Vagina (tissue), 2 donors: ENCODE measurements at regions not wholly inside any gene's neighbourhood (a gene's known extent, or its start where the extent isn't known, plus 50 kb on each side); places are given as distances from the start of the nearest gene placed in this dataset.
"Not testable (repeated sequence)": the region's sequence is repeated elsewhere in the genome, so short reads cannot be mapped to it uniquely, and the experiment has no call there.

Experiments
- POLR2A ChIP-seq, 2 donors: fragments of 450-650 bp; IDR thresholded peaks; one replicate each; pipeline ENCODE4 v1.6.1; 2017; ENCODE audit warnings: antibody characterized with exemption in 2 of 2, mild to moderate bottlenecking in 2 of 2, moderate library complexity in 2 of 2
- POLR2AphosphoS5 ChIP-seq, 2 donors: sonication (generic); formaldehyde crosslinking; IDR thresholded peaks; one replicate each; pipeline ENCODE4 v1.9.0; 2017; ENCODE audit warnings: antibody characterized with exemption in 2 of 2, mild to moderate bottlenecking in 2 of 2, low read depth in 1 of 2; ENCODE audit not compliant: insufficient read depth in 1 of 2
- TF ChIP-seq, protein P1 (sequence below), 3 experiments: fragments of 450-650 bp in 2 of 3; fragments of 200-600 bp in 1 of 3; sonication (generic) in 1 of 3; IDR thresholded peaks; one replicate each; pipeline ENCODE4 v1.5.1; 2017 to 2019; ENCODE audit warnings: antibody characterized with exemption in 3 of 3, mild to moderate bottlenecking in 2 of 3, moderate library complexity in 2 of 3

DNA sequence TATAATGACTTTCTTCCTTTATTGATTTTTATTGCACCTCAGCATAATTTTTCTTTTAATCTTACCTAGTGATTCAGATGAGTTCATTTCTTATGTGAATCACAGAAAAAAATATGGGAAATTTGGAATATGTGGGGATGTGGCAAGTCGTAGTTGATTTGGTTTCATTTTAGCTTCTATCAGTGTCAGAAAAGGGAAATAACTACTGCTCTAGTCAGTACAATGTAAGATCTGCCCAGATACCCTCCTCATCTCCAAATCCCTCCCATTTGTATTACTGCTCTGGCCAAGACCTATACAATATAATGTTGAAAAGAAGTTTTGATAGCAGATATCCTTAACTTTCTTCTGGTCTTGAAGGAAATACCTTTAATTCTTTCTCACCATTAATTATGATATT, 61.9 kb upstream of the TRIM77 start:
- TF ChIP-seq POLR2AphosphoS5 (IDR thresholded peaks at IDR 0.05; ENCODE audit: insufficient read depth in 1 of 2, low read depth in 1 of 2); POLR2A (IDR thresholded peaks at IDR 0.05): not testable (repeated sequence)
- TF ChIP-seq, protein P1, sequence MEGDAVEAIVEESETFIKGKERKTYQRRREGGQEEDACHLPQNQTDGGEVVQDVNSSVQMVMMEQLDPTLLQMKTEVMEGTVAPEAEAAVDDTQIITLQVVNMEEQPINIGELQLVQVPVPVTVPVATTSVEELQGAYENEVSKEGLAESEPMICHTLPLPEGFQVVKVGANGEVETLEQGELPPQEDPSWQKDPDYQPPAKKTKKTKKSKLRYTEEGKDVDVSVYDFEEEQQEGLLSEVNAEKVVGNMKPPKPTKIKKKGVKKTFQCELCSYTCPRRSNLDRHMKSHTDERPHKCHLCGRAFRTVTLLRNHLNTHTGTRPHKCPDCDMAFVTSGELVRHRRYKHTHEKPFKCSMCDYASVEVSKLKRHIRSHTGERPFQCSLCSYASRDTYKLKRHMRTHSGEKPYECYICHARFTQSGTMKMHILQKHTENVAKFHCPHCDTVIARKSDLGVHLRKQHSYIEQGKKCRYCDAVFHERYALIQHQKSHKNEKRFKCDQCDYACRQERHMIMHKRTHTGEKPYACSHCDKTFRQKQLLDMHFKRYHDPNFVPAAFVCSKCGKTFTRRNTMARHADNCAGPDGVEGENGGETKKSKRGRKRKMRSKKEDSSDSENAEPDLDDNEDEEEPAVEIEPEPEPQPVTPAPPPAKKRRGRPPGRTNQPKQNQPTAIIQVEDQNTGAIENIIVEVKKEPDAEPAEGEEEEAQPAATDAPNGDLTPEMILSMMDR (IDR thresholded peaks at IDR 0.05): not testable (repeated sequence)
